IMR-90 (cell line): ENCODE measurements at regions not wholly inside any gene's neighbourhood (a gene's known extent, or its start where the extent isn't known, plus 50 kb on each side); places are given as distances from the start of the nearest gene placed in this dataset.

Experiments used
- ATAC-seq: fragments of 200-7000 bp; cut with Tn5 transposase; 2 replicates; pipeline ENCODE4 v1.9.1; 2020; ENCODE audit warnings: low read depth, mild to moderate bottlenecking, moderate library complexity
- BruUV-seq: library from RNA; stranded (reverse); fragments of 400-500 nt; replicated peaks from 2 replicates; lab custom pipeline; 2021; lab: Mats Ljungman, UMichigan
- CTCF ChIA-PET: fragments of 300-600 bp; formaldehyde crosslinking; extraction: SDS; loops from one replicate; lab custom pipeline; 2021; ENCODE audit warnings: antibody characterized with exemption; lab: Yijun Ruan, JAX
- POLR2A ChIA-PET: fragments of 300-600 bp; sonication (Branson Sonifier 250); formaldehyde crosslinking; loops from one replicate; lab custom pipeline; 2022; ENCODE audit warnings: antibody characterized with exemption; ENCODE audit not compliant: unreplicated experiment; lab: Charles Lee
- DNase-seq: peaks from one replicate; pipeline ENCODE4 v3.0.0; 2013
- H2AFZ ChIP-seq: replicated peaks from 2 replicates; pipeline ENCODE3; 2013; ENCODE audit warnings: low read length, mild to moderate bottlenecking; ENCODE audit not compliant: poor library complexity
- H2AK5ac ChIP-seq: 2 replicates; pipeline ENCODE4 v1.6.1; 2013; ENCODE audit warnings: low read depth, low read length, inconsistent platforms
- H2AK9ac ChIP-seq: replicated peaks from 2 replicates; pipeline ENCODE3; 2013; ENCODE audit warnings: mild to moderate bottlenecking, low read depth, low read length, moderate library complexity; ENCODE audit not compliant: poor library complexity
- H2BK120ac ChIP-seq: 2 replicates; pipeline ENCODE4 v1.6.1; 2013; ENCODE audit warnings: low read depth, low read length, inconsistent platforms
- H2BK15ac ChIP-seq: 3 replicates; pipeline ENCODE4 v1.6.1; 2013; ENCODE audit warnings: low read depth, low read length, inconsistent platforms
- H2BK20ac ChIP-seq: 2 replicates; pipeline ENCODE4 v1.6.1; 2013; ENCODE audit warnings: low read depth, mild to moderate bottlenecking, inconsistent platforms, low read length, moderate library complexity
- H2BK5ac ChIP-seq: 2 replicates; pipeline ENCODE4 v1.6.1; 2013; ENCODE audit warnings: mild to moderate bottlenecking, low read depth, low read length, inconsistent platforms; ENCODE audit not compliant: poor library complexity, severe bottlenecking
- H3K14ac ChIP-seq: replicated peaks from 2 replicates; pipeline ENCODE4 v1.6.1; 2013; ENCODE audit warnings: low read depth, low read length, inconsistent platforms
- H3K18ac ChIP-seq: 2 replicates; pipeline ENCODE4 v1.6.1; 2013; ENCODE audit warnings: low read depth, low read length, control low read depth
- H3K23ac ChIP-seq: 2 replicates; pipeline ENCODE4 v1.6.1; 2013; ENCODE audit warnings: low read depth, low read length, inconsistent platforms
- H3K27ac ChIP-seq: 2 replicates; pipeline ENCODE4 v1.5.1; 2013; ENCODE audit warnings: mild to moderate bottlenecking, control low read depth, low read length; ENCODE audit not compliant: insufficient read depth
- H3K27me3 ChIP-seq: 2 replicates; pipeline ENCODE4 v1.6.1; 2013; ENCODE audit warnings: low read length; ENCODE audit not compliant: control insufficient read depth, insufficient read depth
- H3K36me3 ChIP-seq: 2 replicates; pipeline ENCODE4 v1.6.1; 2013; ENCODE audit warnings: low read length, mixed read lengths; ENCODE audit not compliant: control insufficient read depth, insufficient read depth
- H3K4ac ChIP-seq: 2 replicates; pipeline ENCODE4 v1.6.1; 2013; ENCODE audit warnings: low read depth, low read length, inconsistent platforms
- H3K4me1 ChIP-seq: 2 replicates; pipeline ENCODE4 v1.6.1; 2013; ENCODE audit warnings: low read length, mixed read lengths; ENCODE audit not compliant: control insufficient read depth, insufficient read depth
- H3K4me2 ChIP-seq: 2 replicates; pipeline ENCODE4 v1.6.1; 2013; ENCODE audit warnings: low read depth, mild to moderate bottlenecking, control low read depth, low read length, moderate library complexity
- H3K4me3 ChIP-seq: 2 replicates; pipeline ENCODE4 v1.5.1; 2013; ENCODE audit warnings: low read depth, mild to moderate bottlenecking, control low read depth, low read length, moderate library complexity; ENCODE audit not compliant: insufficient read depth
- H3K56ac ChIP-seq: 2 replicates; pipeline ENCODE4 v1.6.1; 2013; ENCODE audit warnings: low read length, inconsistent platforms; ENCODE audit not compliant: insufficient read depth; ENCODE audit errors: extremely low read depth
- H3K79me1 ChIP-seq, 2 experiments: 2 replicates each; pipeline ENCODE4 v1.6.1; 2013; ENCODE audit warnings: low read length in 2 of 2, inconsistent platforms in 1 of 2, low read depth in 1 of 2
- H3K9ac ChIP-seq: 2 replicates; pipeline ENCODE4 v1.6.1; 2013; ENCODE audit warnings: low read depth, low read length, control low read depth
- H3K9me1 ChIP-seq: 2 replicates; pipeline ENCODE4 v1.6.1; 2013; ENCODE audit warnings: low read length, inconsistent platforms; ENCODE audit not compliant: insufficient read depth
- H3K9me3 ChIP-seq: 2 replicates; pipeline ENCODE4 v1.6.1; 2013; ENCODE audit warnings: low read length; ENCODE audit not compliant: control insufficient read depth, insufficient read depth
- H4K20me1 ChIP-seq: 2 replicates; pipeline ENCODE4 v1.6.1; 2013; ENCODE audit warnings: low read length, inconsistent platforms; ENCODE audit not compliant: insufficient read depth
- H4K5ac ChIP-seq: 2 replicates; pipeline ENCODE4 v1.6.1; 2013; ENCODE audit warnings: mild to moderate bottlenecking, low read depth, low read length, control low read depth
- H4K8ac ChIP-seq, 2 experiments: 2 replicates each; pipeline ENCODE4 v1.6.1; 2013; ENCODE audit warnings: low read depth in 2 of 2, low read length in 2 of 2, control low read depth in 1 of 2, inconsistent platforms in 1 of 2
- H4K91ac ChIP-seq: 2 replicates; pipeline ENCODE4 v1.6.1; 2013; ENCODE audit warnings: low read depth, low read length, inconsistent platforms; ENCODE audit not compliant: insufficient read depth
- BHLHE40 ChIP-seq: fragments of 150-350 bp; IDR thresholded peaks from 2 replicates; pipeline ENCODE4 v1.6.1; 2016; ENCODE audit warnings: mild to moderate bottlenecking, low read depth, low read length
- CEBPB ChIP-seq: IDR thresholded peaks from 2 replicates; pipeline ENCODE4 v1.6.1; 2012; ENCODE audit warnings: low read depth, low read length, improper control_type of control experiment
- MAFK ChIP-seq: IDR thresholded peaks from 2 replicates; pipeline ENCODE4 v1.6.1; 2012; ENCODE audit warnings: low read depth, low read length, improper control_type of control experiment
- MAZ ChIP-seq: IDR thresholded peaks from 2 replicates; pipeline ENCODE4 v1.6.1; 2012; ENCODE audit warnings: low read depth, mild to moderate bottlenecking, low read length, improper control_type of control experiment, moderate library complexity, borderline replicate concordance
- MXI1 ChIP-seq: IDR thresholded peaks from 2 replicates; pipeline ENCODE4 v1.6.1; 2012; ENCODE audit warnings: low read depth, mild to moderate bottlenecking, low read length, moderate library complexity, borderline replicate concordance
- NFE2L2 ChIP-seq: fragments of 150-350 bp; IDR thresholded peaks from 2 replicates; pipeline ENCODE4 v1.6.1; 2016; ENCODE audit warnings: low read depth, mild to moderate bottlenecking, low read length
- POLR2A ChIP-seq: IDR thresholded peaks from 2 replicates; pipeline ENCODE4 v1.6.1; 2012; ENCODE audit warnings: mild to moderate bottlenecking, low read depth, low read length
- SMC3 ChIP-seq: fragments of 150-350 bp; IDR thresholded peaks from 2 replicates; pipeline ENCODE4 v1.6.1; 2016; ENCODE audit warnings: low read depth, mild to moderate bottlenecking, antibody characterized with exemption, low read length, moderate library complexity
- WGBS, 2 experiments: methylation state at CpG; one replicate each; pipeline versions ENCODE4 v1.1.5 to v1.1.7; 2013; ENCODE audit warnings: missing lambda C conversion rate in 2 of 2; ENCODE audit not compliant: insufficient read length in 1 of 2; ENCODE audit errors: extremely low coverage in 2 of 2; 5-methylcytosine and 5-hydroxymethylcytosine counted together
- dilution Hi-C: fragments of 300-500 bp; cut with HindIII; formaldehyde crosslinking; loops from one replicate; pipeline ENCODE4 v1.14.3; 2018; ENCODE audit warnings: low sequenced_read_pairs; ENCODE audit not compliant: unreplicated experiment
- in situ Hi-C: fragments of 300-500 bp; cut with MboI; formaldehyde crosslinking; loops from 3 replicates; pipeline ENCODE4 v1.14.3; 2019; ENCODE audit warnings: low sequenced_read_pairs, inconsistent platforms, mixed read lengths
- intact Hi-C: fragments of 100-400 bp; cut with micrococcal nuclease; formaldehyde crosslinking; loops from 2 replicates; pipeline ENCODE4 v1.10.0; 2022
- TF ChIP-seq, protein P1 (sequence below): fragments of 150-350 bp; IDR thresholded peaks from 2 replicates; pipeline ENCODE4 v1.6.1; 2017; ENCODE audit warnings: mild to moderate bottlenecking, antibody characterized with exemption, low read length, low read depth
- TF ChIP-seq, protein P2 (sequence below): fragments of 150-350 bp; IDR thresholded peaks from 2 replicates; pipeline ENCODE4 v1.6.1; 2016; ENCODE audit warnings: low read depth, mild to moderate bottlenecking, low read length, moderate library complexity, borderline replicate concordance
- TF ChIP-seq, protein P3 (sequence below): conservative IDR thresholded peaks from 2 replicates; pipeline ENCODE4 v1.5.1; 2012; ENCODE audit warnings: mild to moderate bottlenecking, low read depth, low read length, improper control_type of control experiment

DNA sequence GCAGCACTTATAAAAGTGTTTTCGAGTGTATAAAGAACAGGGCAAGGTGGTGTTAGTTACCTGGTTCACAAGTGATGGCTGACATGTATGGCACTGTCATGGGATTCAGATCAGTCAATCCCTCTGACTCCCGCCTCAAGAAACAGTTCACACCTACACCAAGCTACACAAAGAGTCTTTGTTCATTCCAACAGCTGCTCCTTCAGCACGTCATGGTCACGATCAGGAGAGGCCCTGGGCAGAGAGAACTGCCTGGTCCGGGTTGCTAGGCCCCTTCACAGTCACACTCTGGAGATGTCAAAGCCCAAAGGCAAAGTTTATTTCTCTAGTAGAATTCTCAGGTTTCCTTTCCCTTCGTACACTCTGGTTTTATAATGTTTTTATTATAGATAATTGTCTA is 426.7 kb downstream of the ZSWIM6 start:
- Histone ChIP-seq H3K4me1 (no peaks in the 10 kb centered on the region), H4K5ac (no peak overlapping the region), H4K8ac (no peak overlapping the region), H3K27me3 (no peaks in the 10 kb centered on the region), H2BK20ac (no peak overlapping the region), H3K4ac (no peak overlapping the region), H2BK15ac (no peak overlapping the region), H4K20me1 (no peaks in the 10 kb centered on the region), H3K4me2 (no peak overlapping the region), H2AFZ (no peak overlapping the region), H2AK5ac (no peak overlapping the region), H3K9me3 (no peaks in the 10 kb centered on the region), H2BK120ac (no peak overlapping the region), H3K18ac (no peak overlapping the region), H3K9ac (no peak overlapping the region), H3K4me3 (no peak overlapping the region), H2BK5ac (no peak overlapping the region), H3K27ac (no peak overlapping the region), H3K56ac (no peak overlapping the region), H3K14ac (no peak overlapping the region), H3K23ac (no peak overlapping the region), H3K79me1 (no peaks in the 10 kb centered on the region), H3K9me1 (no peaks in the 10 kb centered on the region), H3K36me3 (no peaks in the 10 kb centered on the region), H4K91ac (no peak overlapping the region), H2AK9ac (no peak overlapping the region)
- intact Hi-C loops: no loop called here
- dilution Hi-C loops: no loop called here
- TF ChIP-seq, protein P1, sequence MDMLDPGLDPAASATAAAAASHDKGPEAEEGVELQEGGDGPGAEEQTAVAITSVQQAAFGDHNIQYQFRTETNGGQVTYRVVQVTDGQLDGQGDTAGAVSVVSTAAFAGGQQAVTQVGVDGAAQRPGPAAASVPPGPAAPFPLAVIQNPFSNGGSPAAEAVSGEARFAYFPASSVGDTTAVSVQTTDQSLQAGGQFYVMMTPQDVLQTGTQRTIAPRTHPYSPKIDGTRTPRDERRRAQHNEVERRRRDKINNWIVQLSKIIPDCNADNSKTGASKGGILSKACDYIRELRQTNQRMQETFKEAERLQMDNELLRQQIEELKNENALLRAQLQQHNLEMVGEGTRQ: no peak
- no peak for TF ChIP-seq BHLHE40
- no peak for TF ChIP-seq MXI1
- no peak for TF ChIP-seq SMC3
- TF ChIP-seq, protein P2, sequence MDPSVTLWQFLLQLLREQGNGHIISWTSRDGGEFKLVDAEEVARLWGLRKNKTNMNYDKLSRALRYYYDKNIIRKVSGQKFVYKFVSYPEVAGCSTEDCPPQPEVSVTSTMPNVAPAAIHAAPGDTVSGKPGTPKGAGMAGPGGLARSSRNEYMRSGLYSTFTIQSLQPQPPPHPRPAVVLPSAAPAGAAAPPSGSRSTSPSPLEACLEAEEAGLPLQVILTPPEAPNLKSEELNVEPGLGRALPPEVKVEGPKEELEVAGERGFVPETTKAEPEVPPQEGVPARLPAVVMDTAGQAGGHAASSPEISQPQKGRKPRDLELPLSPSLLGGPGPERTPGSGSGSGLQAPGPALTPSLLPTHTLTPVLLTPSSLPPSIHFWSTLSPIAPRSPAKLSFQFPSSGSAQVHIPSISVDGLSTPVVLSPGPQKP: no peak
- no peak for TF ChIP-seq MAZ
- TF ChIP-seq POLR2A: no peak
- TF ChIP-seq CEBPB: no peak
- TF ChIP-seq NFE2L2: no peak
- TF ChIP-seq, protein P3, sequence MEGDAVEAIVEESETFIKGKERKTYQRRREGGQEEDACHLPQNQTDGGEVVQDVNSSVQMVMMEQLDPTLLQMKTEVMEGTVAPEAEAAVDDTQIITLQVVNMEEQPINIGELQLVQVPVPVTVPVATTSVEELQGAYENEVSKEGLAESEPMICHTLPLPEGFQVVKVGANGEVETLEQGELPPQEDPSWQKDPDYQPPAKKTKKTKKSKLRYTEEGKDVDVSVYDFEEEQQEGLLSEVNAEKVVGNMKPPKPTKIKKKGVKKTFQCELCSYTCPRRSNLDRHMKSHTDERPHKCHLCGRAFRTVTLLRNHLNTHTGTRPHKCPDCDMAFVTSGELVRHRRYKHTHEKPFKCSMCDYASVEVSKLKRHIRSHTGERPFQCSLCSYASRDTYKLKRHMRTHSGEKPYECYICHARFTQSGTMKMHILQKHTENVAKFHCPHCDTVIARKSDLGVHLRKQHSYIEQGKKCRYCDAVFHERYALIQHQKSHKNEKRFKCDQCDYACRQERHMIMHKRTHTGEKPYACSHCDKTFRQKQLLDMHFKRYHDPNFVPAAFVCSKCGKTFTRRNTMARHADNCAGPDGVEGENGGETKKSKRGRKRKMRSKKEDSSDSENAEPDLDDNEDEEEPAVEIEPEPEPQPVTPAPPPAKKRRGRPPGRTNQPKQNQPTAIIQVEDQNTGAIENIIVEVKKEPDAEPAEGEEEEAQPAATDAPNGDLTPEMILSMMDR: no peak
- no peak for TF ChIP-seq MAFK
- DNase-seq: no peak
- ChIA-PET CTCF (no interaction called here), POLR2A (no interaction called here)
- BruUV-seq: no TSS peak
- no CpG with 5 or more reads among the region's 6 CpGs for WGBS, 2 experiments
- ATAC-seq: no peak
- in situ Hi-C loops: no loop called here
